ENCODE measurements at regions not wholly inside any gene's neighbourhood (a gene's known extent, or its start where the extent isn't known, plus 50 kb on each side); places are given as distances from the start of the nearest gene placed in this dataset.

DNA sequence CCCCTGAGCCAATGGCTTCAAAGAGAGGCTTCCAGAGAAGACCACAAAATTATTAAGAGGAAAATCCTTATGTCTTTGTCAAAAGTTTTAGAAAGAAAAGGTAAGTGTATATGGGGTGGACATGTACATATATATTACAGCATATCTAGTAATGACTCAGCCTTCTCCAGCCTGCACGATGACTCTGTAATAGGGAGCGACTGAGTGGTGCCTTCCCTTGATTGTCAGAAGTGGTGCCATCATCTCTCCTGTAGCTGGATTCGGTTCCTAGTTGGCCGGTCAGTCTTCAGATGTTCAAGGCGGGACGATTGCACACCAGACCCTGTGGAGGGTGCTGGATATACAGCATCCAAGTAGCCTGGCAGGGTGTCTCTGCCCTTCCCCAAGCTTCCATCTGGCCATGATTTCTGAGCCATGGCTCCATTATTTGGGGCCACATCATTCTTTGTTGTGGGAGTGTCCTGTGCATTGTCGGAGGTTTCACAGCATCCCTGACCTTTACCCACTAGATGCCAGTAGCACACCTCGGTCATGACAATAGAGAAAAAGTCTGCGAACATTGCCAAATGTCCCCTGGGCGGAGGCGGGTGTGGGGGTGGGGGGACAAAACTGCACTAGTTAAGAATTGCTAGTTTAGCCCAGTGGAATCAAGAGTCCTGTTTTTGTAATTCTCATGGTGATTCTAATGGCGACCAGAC is 206.2 kb upstream of the KAZN start:
- Mint-ChIP-seq H3K27ac (no peak overlapping the region), H3K9me3 (peaks cover 0 to 13% (median 8%) of the 10 kb centered on the region in 8 donors), H3K4me3 (no peak overlapping the region), H3K36me3 (peaks cover 0 to 4% of the 10 kb centered on the region in 2 donors), H3K4me1 (no peaks in the 10 kb centered on the region), H3K27me3 (peaks cover 2 to 4% of the 10 kb centered on the region in 2 donors)
- no peaks in the 10 kb centered on the region for H3K9me3 ChIP-seq (ENCODE audit: control insufficient read depth in 1 of 2, low read length in 2 of 2)
- ChIA-PET POLR2A (ENCODE audit: partially characterized antibody) (no interaction called here), CTCF (ENCODE audit: partially characterized antibody) (no interaction called here)
- no peaks in the 10 kb centered on the region for H3K27me3 ChIP-seq (ENCODE audit: insufficient read depth, low read length)
- DNase-seq = no peak
- H3K27ac ChIP-seq (ENCODE audit: low read depth, low read length) = no peak overlapping the region
- no peak overlapping the region for H3K4me3 ChIP-seq (ENCODE audit: low read length in 2 of 2)
- H3K36me3 ChIP-seq (ENCODE audit: insufficient read depth, low read length) = no peaks in the 10 kb centered on the region
- intact Hi-C loops (cut with micrococcal nuclease) = no loop called here
- H3K4me1 ChIP-seq (ENCODE audit: insufficient read depth, low read length) = no peaks in the 10 kb centered on the region

GRCh38 chr1:14392859-14393365 is 205.6 kb upstream of the KAZN start:
- DNase-seq = no peak
- Histone ChIP-seq H3K27me3 (ENCODE audit: insufficient read depth, low read length) (no peaks in the 10 kb centered on the region), H3K4me1 (ENCODE audit: insufficient read depth, low read length) (no peaks in the 10 kb centered on the region), H3K4me3 (ENCODE audit: low read length in 2 of 2) (no peak overlapping the region), H3K36me3 (ENCODE audit: insufficient read depth, low read length) (no peaks in the 10 kb centered on the region), H3K27ac (ENCODE audit: low read depth, low read length) (no peak overlapping the region), H3K9me3 (ENCODE audit: control insufficient read depth in 1 of 2, low read length in 2 of 2) (no peaks in the 10 kb centered on the region)
- no peaks in the 10 kb centered on the region for H3K4me1 Mint-ChIP-seq
- H3K9me3 Mint-ChIP-seq = peaks cover 0 to 13% (median 7%) of the 10 kb centered on the region in 8 donors
- H3K27ac Mint-ChIP-seq = no peak overlapping the region
- peaks cover 0 to 4% of the 10 kb centered on the region in 2 donors for H3K36me3 Mint-ChIP-seq
- H3K27me3 Mint-ChIP-seq = peaks cover 2 to 4% of the 10 kb centered on the region in 2 donors
- no peak overlapping the region for H3K4me3 Mint-ChIP-seq
- intact Hi-C loops (cut with micrococcal nuclease) = no loop called here
- ChIA-PET CTCF (ENCODE audit: partially characterized antibody) (no interaction called here), POLR2A (ENCODE audit: partially characterized antibody) (no interaction called here)

- H3K4me3 ChIP-seq (ENCODE audit: low read length in 2 of 2) = no peak overlapping the region
- Mint-ChIP-seq H3K9me3 (peaks cover 0 to 3% (median 0%) of the 10 kb centered on the region in 8 donors), H3K36me3 (no peaks in the 10 kb centered on the region), H3K4me3 (no peak overlapping the region), H3K27me3 (peaks cover 2 to 5% of the 10 kb centered on the region in 2 donors), H3K4me1 (no peaks in the 10 kb centered on the region), H3K27ac (no peak overlapping the region)
- POLR2A ChIA-PET (ENCODE audit: partially characterized antibody) = no interaction called here
- H3K36me3 ChIP-seq (ENCODE audit: insufficient read depth, low read length) = no peaks in the 10 kb centered on the region
- intact Hi-C loops (cut with micrococcal nuclease) = no loop called here
- H3K27ac ChIP-seq (ENCODE audit: low read depth, low read length) = no peak overlapping the region
- H3K9me3 ChIP-seq (ENCODE audit: control insufficient read depth in 1 of 2, low read length in 2 of 2) = no peaks in the 10 kb centered on the region
- DNase-seq = no peak
- H3K4me1 ChIP-seq (ENCODE audit: insufficient read depth, low read length) = no peaks in the 10 kb centered on the region
- CTCF ChIA-PET (ENCODE audit: partially characterized antibody) = no interaction called here
- H3K27me3 ChIP-seq (ENCODE audit: insufficient read depth, low read length) = no peaks in the 10 kb centered on the region
Observed at GRCh38 chr1:14396100-14396499, 202.4 kb upstream of the KAZN start.

DNA sequence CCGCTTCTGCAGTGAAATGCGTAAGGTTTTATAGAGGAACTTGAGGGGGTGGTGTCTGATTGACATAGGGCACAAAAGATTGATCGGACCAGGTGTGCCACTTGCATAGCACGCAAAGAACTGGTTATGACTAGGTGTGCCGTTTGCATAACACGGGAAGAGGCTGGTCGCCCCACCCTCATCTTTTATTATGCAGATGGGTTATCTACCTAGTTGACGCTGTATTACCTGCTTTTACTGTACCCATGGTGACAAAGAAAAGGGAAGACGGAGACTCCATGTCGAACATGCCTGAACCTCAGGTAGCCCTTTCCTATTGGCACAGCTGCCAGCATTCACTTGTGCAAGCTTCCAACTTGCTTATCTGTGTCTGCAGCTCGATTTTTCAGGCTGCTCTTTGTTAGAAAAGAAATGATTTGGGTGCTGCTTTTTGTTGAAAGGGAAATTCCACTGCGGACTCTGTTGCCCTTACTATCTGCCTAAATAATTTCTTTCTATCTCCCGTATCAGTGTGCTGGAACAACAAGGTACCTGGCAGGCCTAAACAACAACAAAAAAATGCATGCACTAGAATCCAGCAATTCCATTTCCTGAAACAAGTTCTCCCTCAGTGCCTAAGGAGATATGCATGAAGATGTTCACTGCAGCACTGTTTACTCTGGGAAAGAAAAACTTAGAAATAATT is 194.4 kb upstream of the KAZN start:
- intact Hi-C loops (cut with micrococcal nuclease) = no loop called here
- POLR2A ChIA-PET (ENCODE audit: partially characterized antibody) = no interaction called here
- H3K27ac Mint-ChIP-seq = no peak overlapping the region
- Histone ChIP-seq H3K36me3 (ENCODE audit: insufficient read depth, low read length) (no peaks in the 10 kb centered on the region), H3K4me3 (ENCODE audit: low read length in 2 of 2) (no peak overlapping the region), H3K27ac (ENCODE audit: low read depth, low read length) (no peak overlapping the region), H3K4me1 (ENCODE audit: insufficient read depth, low read length) (no peaks in the 10 kb centered on the region), H3K9me3 (ENCODE audit: control insufficient read depth in 1 of 2, low read length in 2 of 2) (no peaks in the 10 kb centered on the region), H3K27me3 (ENCODE audit: insufficient read depth, low read length) (no peaks in the 10 kb centered on the region)
- H3K4me1 Mint-ChIP-seq = no peaks in the 10 kb centered on the region
- no peaks in the 10 kb centered on the region for H3K36me3 Mint-ChIP-seq
- H3K27me3 Mint-ChIP-seq = peaks cover 6 to 8% of the 10 kb centered on the region in 2 donors
- CTCF ChIA-PET (ENCODE audit: partially characterized antibody) = no interaction called here
- no peak for DNase-seq
- no peak overlapping the region for H3K4me3 Mint-ChIP-seq
- peaks cover 0 to 3% (median 0%) of the 10 kb centered on the region in 8 donors for H3K9me3 Mint-ChIP-seq

- H3K4me3 Mint-ChIP-seq = no peak overlapping the region
- H3K27ac ChIP-seq (ENCODE audit: low read depth, low read length) = no peak overlapping the region
- peaks cover 0 to 2% (median 0%) of the 10 kb centered on the region in 8 donors for H3K9me3 Mint-ChIP-seq
- no peaks in the 10 kb centered on the region for H3K36me3 ChIP-seq (ENCODE audit: insufficient read depth, low read length)
- no peak overlapping the region for H3K27ac Mint-ChIP-seq
- H3K27me3 ChIP-seq (ENCODE audit: insufficient read depth, low read length) = no peaks in the 10 kb centered on the region
- DNase-seq = no peak
- H3K9me3 ChIP-seq (ENCODE audit: control insufficient read depth in 1 of 2, low read length in 2 of 2) = no peaks in the 10 kb centered on the region
- H3K27me3 Mint-ChIP-seq = peaks cover 8% of the 10 kb centered on the region in 2 donors
- ChIA-PET CTCF (ENCODE audit: partially characterized antibody) (no interaction called here), POLR2A (ENCODE audit: partially characterized antibody) (no interaction called here)
- H3K36me3 Mint-ChIP-seq = no peaks in the 10 kb centered on the region
- no peaks in the 10 kb centered on the region for H3K4me1 Mint-ChIP-seq
- no peak overlapping the region for H3K4me3 ChIP-seq (ENCODE audit: low read length in 2 of 2)
- H3K4me1 ChIP-seq (ENCODE audit: insufficient read depth, low read length) = no peaks in the 10 kb centered on the region
- intact Hi-C loops (cut with micrococcal nuclease) = no loop called here
Observed at GRCh38 chr1:14404862-14405301, 193.6 kb upstream of the KAZN start.

- no peak for DNase-seq
- Histone ChIP-seq H3K9me3 (ENCODE audit: control insufficient read depth in 1 of 2, low read length in 2 of 2) (no peaks in the 10 kb centered on the region), H3K27me3 (ENCODE audit: insufficient read depth, low read length) (no peaks in the 10 kb centered on the region), H3K4me1 (ENCODE audit: insufficient read depth, low read length) (no peaks in the 10 kb centered on the region), H3K36me3 (ENCODE audit: insufficient read depth, low read length) (no peaks in the 10 kb centered on the region), H3K4me3 (ENCODE audit: low read length in 2 of 2) (no peak overlapping the region), H3K27ac (ENCODE audit: low read depth, low read length) (no peak overlapping the region)
- no peaks in the 10 kb centered on the region for H3K4me1 Mint-ChIP-seq
- peaks cover 0 to 5% (median 0%) of the 10 kb centered on the region in 8 donors for H3K9me3 Mint-ChIP-seq
- ChIA-PET POLR2A (ENCODE audit: partially characterized antibody) (no interaction called here), CTCF (ENCODE audit: partially characterized antibody) (interaction anchor here (0.9 kb wide), 1 partner anchor 8 kb away, joined by 4 read pairs; no protein-coding TSS in a partner anchor)
- H3K27me3 Mint-ChIP-seq = peaks cover 3 to 11% of the 10 kb centered on the region in 2 donors
- intact Hi-C loops (cut with micrococcal nuclease) = no loop called here
- no peak overlapping the region for H3K4me3 Mint-ChIP-seq
- no peak overlapping the region for H3K27ac Mint-ChIP-seq
- no peaks in the 10 kb centered on the region for H3K36me3 Mint-ChIP-seq
Observed at GRCh38 chr1:14412235-14412634, 186.2 kb upstream of the KAZN start.

DNA sequence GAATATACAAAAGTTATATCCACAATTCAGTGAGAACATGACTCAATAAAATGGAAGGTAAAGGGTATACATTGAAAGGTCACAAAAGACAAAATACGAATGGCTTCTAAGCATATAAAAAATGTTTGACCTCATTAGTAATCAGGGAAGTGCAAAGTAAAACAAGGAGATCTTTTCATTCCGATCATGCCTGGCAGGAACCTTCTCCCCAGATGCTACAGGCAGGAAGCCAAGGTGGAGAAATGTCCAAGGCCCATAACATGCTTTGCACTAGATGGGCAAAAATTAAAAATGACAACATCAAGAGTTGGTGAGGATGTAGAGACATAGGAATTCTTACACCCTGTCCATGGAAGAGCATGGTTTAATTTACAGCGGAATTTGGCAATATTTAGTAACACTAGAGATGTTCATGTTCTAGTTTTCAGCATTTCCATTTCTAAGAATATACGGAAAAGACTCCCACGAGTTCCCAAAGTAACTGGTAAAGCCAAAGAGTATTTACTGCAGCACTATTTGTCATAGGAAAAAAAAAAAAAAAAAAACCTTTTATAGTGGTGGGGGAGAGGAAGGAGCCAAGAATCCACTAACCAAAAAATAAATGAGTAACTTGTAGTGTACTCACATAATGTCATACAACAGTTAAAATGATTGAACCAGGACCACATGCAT is 184.5 kb upstream of the KAZN start:
- H3K9me3 ChIP-seq (ENCODE audit: control insufficient read depth in 1 of 2, low read length in 2 of 2) = no peaks in the 10 kb centered on the region
- H3K27me3 Mint-ChIP-seq = peaks cover 1 to 9% of the 10 kb centered on the region in 2 donors
- no peak overlapping the region for H3K4me3 ChIP-seq (ENCODE audit: low read length in 2 of 2)
- H3K27ac Mint-ChIP-seq = no peak overlapping the region
- H3K4me1 ChIP-seq (ENCODE audit: insufficient read depth, low read length) = no peaks in the 10 kb centered on the region
- POLR2A ChIA-PET (ENCODE audit: partially characterized antibody) = no interaction called here
- no peaks in the 10 kb centered on the region for H3K4me1 Mint-ChIP-seq
- H3K27ac ChIP-seq (ENCODE audit: low read depth, low read length) = no peak overlapping the region
- DNase-seq = no peak
- H3K36me3 ChIP-seq (ENCODE audit: insufficient read depth, low read length) = no peaks in the 10 kb centered on the region
- no peaks in the 10 kb centered on the region for H3K36me3 Mint-ChIP-seq
- intact Hi-C loops (cut with micrococcal nuclease) = no loop called here
- peaks cover 0 to 5% (median 0%) of the 10 kb centered on the region in 8 donors for H3K9me3 Mint-ChIP-seq
- no peaks in the 10 kb centered on the region for H3K27me3 ChIP-seq (ENCODE audit: insufficient read depth, low read length)
- H3K4me3 Mint-ChIP-seq = no peak overlapping the region
- CTCF ChIA-PET (ENCODE audit: partially characterized antibody) = no interaction called here
